ENCODE measurements at regions not wholly inside any gene's neighbourhood (a gene's known extent, or its start where the extent isn't known, plus 50 kb on each side); places are given as distances from the start of the nearest gene placed in this dataset.

DNA sequence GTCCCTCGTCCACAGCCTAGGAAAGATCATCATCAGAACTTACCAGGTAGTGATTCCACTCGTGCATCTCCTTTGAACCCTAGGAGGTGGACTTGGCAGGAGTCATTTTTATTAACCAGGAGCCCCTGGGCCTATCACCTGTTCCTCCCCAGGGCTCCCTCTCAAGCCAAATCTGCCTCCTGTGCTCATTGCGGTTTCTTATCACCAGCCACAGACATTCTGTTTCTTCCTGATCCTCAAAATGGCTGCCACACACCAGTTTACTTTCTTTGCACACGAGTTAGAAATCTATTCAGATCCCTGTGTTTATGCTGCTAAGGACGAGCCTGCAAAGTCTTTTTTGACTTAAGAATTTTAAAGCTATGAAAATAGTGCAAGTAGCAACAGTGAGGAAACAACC lies 354.5 kb upstream of the BOD1L1 start:
- 53% methylated on average over 5 of the region's 5 CpGs for WGBS
- DNase-seq (ENCODE audit: low spot score in 2 of 2) = no peak
- Histone ChIP-seq H3K4me1 (no peaks in the 10 kb centered on the region), H3K4me3 (no peak overlapping the region), H3K27ac (no peak overlapping the region), H3K9me3 (no peaks in the 10 kb centered on the region), H3K36me3 (no peaks in the 10 kb centered on the region), H3K27me3 (no peaks in the 10 kb centered on the region)
- TF ChIP-seq EP300 (IDR thresholded peaks at IDR 0.05) = no peak
- no peak for TF ChIP-seq POLR2A (IDR thresholded peaks at IDR 0.05)
- no peak for TF ChIP-seq POLR2AphosphoS5 (IDR thresholded peaks at IDR 0.05)
- TF ChIP-seq, protein P1, sequence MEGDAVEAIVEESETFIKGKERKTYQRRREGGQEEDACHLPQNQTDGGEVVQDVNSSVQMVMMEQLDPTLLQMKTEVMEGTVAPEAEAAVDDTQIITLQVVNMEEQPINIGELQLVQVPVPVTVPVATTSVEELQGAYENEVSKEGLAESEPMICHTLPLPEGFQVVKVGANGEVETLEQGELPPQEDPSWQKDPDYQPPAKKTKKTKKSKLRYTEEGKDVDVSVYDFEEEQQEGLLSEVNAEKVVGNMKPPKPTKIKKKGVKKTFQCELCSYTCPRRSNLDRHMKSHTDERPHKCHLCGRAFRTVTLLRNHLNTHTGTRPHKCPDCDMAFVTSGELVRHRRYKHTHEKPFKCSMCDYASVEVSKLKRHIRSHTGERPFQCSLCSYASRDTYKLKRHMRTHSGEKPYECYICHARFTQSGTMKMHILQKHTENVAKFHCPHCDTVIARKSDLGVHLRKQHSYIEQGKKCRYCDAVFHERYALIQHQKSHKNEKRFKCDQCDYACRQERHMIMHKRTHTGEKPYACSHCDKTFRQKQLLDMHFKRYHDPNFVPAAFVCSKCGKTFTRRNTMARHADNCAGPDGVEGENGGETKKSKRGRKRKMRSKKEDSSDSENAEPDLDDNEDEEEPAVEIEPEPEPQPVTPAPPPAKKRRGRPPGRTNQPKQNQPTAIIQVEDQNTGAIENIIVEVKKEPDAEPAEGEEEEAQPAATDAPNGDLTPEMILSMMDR (IDR thresholded peaks at IDR 0.05) = no peak

DNA sequence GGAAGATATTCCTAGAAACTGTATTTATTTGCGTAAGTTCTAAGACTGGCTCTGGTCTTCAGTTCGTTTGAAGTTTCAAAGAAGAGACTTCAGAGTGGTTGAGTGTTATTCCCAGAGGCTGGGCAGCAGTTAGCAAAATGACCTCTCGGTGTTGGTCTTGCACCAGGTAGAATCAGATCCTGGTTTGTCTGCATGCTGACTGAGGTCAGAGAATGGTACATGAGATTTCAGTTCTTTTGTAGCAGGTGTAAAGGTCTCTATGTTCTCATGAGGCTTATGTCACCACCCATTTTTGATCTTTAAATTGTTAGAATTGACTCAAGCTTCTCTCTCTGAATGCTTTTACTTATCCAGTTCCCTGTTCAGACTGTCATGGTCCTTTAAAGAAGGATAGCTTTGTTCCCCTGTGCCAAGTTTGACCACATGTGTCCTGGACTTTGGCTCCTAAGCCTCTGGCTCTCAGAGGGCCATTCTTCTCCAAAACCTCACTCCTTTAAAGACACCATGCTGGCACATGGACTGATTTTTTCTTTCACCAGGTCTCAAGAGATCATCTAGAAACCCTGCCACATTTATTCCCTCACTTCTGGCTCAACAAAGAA lies 355.8 kb upstream of the BOD1L1 start:
- no peak for DNase-seq (ENCODE audit: low spot score in 2 of 2)
- H3K9me3 ChIP-seq = no peaks in the 10 kb centered on the region
- no peaks in the 10 kb centered on the region for H3K36me3 ChIP-seq
- no peaks in the 10 kb centered on the region for H3K27me3 ChIP-seq
- H3K4me1 ChIP-seq = peaks cover 3% of the 10 kb centered on the region
- no peak overlapping the region for H3K27ac ChIP-seq
- WGBS = 90% methylated on average over 3 of the region's 3 CpGs
- H3K4me3 ChIP-seq = no peak overlapping the region
- TF ChIP-seq POLR2A (IDR thresholded peaks at IDR 0.05) = no peak
- no peak for TF ChIP-seq EP300 (IDR thresholded peaks at IDR 0.05)
- TF ChIP-seq, protein P1 (IDR thresholded peaks at IDR 0.05) = no peak
- TF ChIP-seq POLR2AphosphoS5 (IDR thresholded peaks at IDR 0.05) = no peak

DNA sequence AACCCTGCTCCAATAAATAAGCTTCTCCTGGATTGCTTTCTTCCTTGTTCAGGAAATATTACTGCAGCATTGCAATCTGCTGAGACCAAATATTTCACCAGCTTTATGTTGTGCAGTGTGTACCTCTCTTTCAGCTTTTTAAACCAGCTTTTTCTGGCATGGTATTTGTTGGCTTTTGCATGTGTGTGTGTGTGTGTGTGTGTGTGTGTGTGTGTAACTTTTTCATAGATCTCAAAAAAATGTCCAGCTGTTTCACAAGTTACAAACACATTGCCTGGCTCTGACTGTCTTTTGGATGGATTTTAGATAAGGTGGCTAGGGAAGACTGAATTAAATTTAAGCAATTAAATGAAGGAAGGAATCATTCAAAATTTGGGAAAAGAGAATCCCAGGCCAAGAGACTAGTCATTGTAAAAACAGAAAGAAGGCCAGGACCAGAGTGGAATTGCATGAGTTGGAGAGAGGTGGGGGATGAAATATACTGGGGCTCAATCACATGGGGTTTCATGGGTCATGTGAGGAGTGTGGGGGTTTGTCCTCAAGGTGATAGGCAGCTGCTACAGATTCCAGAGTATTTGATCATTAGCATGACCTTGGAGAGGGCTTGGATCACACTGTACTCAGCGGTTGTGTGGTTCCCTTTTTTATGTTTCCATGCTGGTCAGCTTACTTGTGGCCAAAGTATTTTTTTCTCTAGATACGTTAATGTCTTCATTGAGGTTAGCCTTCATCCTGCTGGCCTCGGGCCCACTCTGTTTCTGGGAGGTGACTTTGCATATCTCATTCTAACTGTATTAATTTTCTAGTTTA lies 357.7 kb upstream of the BOD1L1 start:
- Histone ChIP-seq H3K4me3 (no peak overlapping the region), H3K27me3 (no peaks in the 10 kb centered on the region), H3K9me3 (no peaks in the 10 kb centered on the region), H3K36me3 (no peaks in the 10 kb centered on the region), H3K27ac (no peak overlapping the region), H3K4me1 (peaks cover 18% of the 10 kb centered on the region)
- 49% methylated on average over 3 of the region's 3 CpGs for WGBS
- no peak for DNase-seq (ENCODE audit: low spot score in 2 of 2)
- TF ChIP-seq POLR2AphosphoS5 (IDR thresholded peaks at IDR 0.05) (no peak), EP300 (IDR thresholded peaks at IDR 0.05) (no peak), POLR2A (IDR thresholded peaks at IDR 0.05) (no peak)
- TF ChIP-seq, protein P1 (IDR thresholded peaks at IDR 0.05) = no peak

DNA sequence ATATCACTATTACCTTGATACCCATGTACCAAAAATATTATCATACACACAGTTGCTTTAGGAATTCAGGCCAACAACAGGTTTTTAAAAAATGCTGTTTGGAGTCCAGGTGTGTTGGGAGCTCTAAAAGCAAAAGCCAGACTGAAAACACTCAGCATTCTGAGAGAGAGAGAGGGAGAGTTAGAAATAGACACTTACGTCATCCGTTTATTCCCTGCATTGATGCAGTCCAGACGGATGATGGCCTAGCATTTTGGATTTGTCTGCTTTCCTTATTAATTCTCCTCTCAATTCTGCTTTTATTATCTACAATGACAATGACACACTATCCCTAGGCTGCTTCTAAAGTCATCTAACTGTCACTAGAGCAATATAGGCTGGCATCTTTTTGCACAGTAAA lies 358.3 kb upstream of the BOD1L1 start:
- no peak for DNase-seq (ENCODE audit: low spot score in 2 of 2)
- no peaks in the 10 kb centered on the region for H3K27me3 ChIP-seq
- H3K4me1 ChIP-seq = peaks cover 18% of the 10 kb centered on the region
- H3K4me3 ChIP-seq = no peak overlapping the region
- WGBS = 86% methylated on average over 3 of the region's 3 CpGs
- H3K27ac ChIP-seq = no peak overlapping the region
- TF ChIP-seq POLR2A (IDR thresholded peaks at IDR 0.05) (no peak), EP300 (IDR thresholded peaks at IDR 0.05) (no peak), POLR2AphosphoS5 (IDR thresholded peaks at IDR 0.05) (no peak)
- TF ChIP-seq, protein P1 (IDR thresholded peaks at IDR 0.05) = no peak
- no peaks in the 10 kb centered on the region for H3K9me3 ChIP-seq
- no peaks in the 10 kb centered on the region for H3K36me3 ChIP-seq

DNA sequence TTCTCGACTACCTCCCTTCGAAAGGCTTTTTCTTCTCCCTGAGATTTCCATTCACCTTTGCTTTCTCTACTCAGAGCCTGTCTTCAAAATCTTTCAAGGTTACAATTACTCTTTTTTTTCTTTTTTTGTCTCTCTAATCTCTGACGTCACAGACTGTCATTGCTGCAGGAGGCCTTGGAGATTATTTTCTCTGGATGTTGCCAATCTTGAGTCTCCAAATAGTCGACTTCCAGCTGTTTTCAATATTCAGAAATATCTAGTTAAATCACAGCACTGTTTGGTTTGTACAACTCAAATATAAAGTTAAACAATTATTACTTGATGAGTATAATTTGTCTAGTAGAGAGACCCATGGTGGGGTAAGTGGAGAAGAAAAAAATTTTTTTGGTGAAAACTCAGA lies 359.0 kb upstream of the BOD1L1 start:
- no peaks in the 10 kb centered on the region for H3K36me3 ChIP-seq
- no peaks in the 10 kb centered on the region for H3K9me3 ChIP-seq
- TF ChIP-seq EP300 (IDR thresholded peaks at IDR 0.05) = no peak
- TF ChIP-seq, protein P1 (IDR thresholded peaks at IDR 0.05) = no peak
- TF ChIP-seq POLR2A (IDR thresholded peaks at IDR 0.05) = no peak
- no peak for TF ChIP-seq POLR2AphosphoS5 (IDR thresholded peaks at IDR 0.05)
- peaks cover 18% of the 10 kb centered on the region for H3K4me1 ChIP-seq
- no peak overlapping the region for H3K4me3 ChIP-seq
- no peaks in the 10 kb centered on the region for H3K27me3 ChIP-seq
- H3K27ac ChIP-seq = no peak overlapping the region
- 71% methylated on average over 4 of the region's 4 CpGs for WGBS
- no peak for DNase-seq (ENCODE audit: low spot score in 2 of 2)
